Psoas muscle (tissue), 7 donors: ENCODE measurements at regions not wholly inside any gene's neighbourhood (a gene's known extent, or its start where the extent isn't known, plus 50 kb on each side); places are given as distances from the start of the nearest gene placed in this dataset.
A peak's percentile ranks its signal among the peaks of the same experiment; 100 is the strongest.

Experiments
- ATAC-seq, 4 donors: fragments of 200-7000 bp; cut with Tn5 transposase; one replicate each; pipeline ENCODE4 v1.9.1; 2020; ENCODE audit warnings: moderate library complexity in 3 of 4, mild to moderate bottlenecking in 2 of 4
- DNase-seq, 2 donors: peaks; one replicate each; pipeline ENCODE4 v3.0.0-alpha.2; 2020
- H3K27ac ChIP-seq: fragments of 200-600 bp; one replicate; pipeline ENCODE4 v1.8.0; 2022
- H3K27me3 ChIP-seq, 3 donors: fragments of 200-600 bp in 1 of 3; one replicate each; pipeline versions ENCODE4 v1.6.1 to v1.8.0; 2013 to 2022; ENCODE audit warnings: low read length in 2 of 3, mild to moderate bottlenecking in 2 of 3, moderate library complexity in 1 of 3; ENCODE audit not compliant: insufficient read depth in 3 of 3
- H3K36me3 ChIP-seq, 2 donors: fragments of 200-600 bp in 1 of 2; one replicate each; pipeline versions ENCODE4 v1.6.1 to v1.8.0; 2013 to 2022; ENCODE audit warnings: low read depth in 1 of 2, mild to moderate bottlenecking in 1 of 2, moderate library complexity in 1 of 2; ENCODE audit not compliant: insufficient read depth in 1 of 2
- H3K4me1 ChIP-seq: fragments of 200-600 bp; one replicate; pipeline ENCODE4 v1.8.0; 2022
- H3K4me3 ChIP-seq: fragments of 200-600 bp; one replicate; pipeline ENCODE4 v1.8.0; 2022; ENCODE audit warnings: mild to moderate bottlenecking
- H3K9me3 ChIP-seq: fragments of 200-600 bp; one replicate; pipeline ENCODE4 v1.8.0; 2022
- WGBS, 3 donors: extraction: QIAGEN DNeasy Blood & Tissue Kit; methylation state at CpG; one replicate each; pipeline versions ENCODE4 v1.1.6 to v1.1.7; 2013; 5-methylcytosine and 5-hydroxymethylcytosine counted together
- intact Hi-C, 2 donors: fragments of 100-400 bp; cut with DNase I; formaldehyde crosslinking; loops; one replicate each; pipeline versions ENCODE4 v1.11.0 to v1.14.2; 2022
- TF ChIP-seq, protein P1 (sequence below): fragments of 200-600 bp; IDR thresholded peaks from one replicate; pipeline ENCODE4 v1.8.0; 2022; ENCODE audit warnings: antibody characterized with exemption
- donor health status: healthy with polysubstance abuse.
- donor health status: DM: no; HTN: no; CAD: no; lungs with moderate emphysema.
- donor health status: Bipolar disorder and iron deficiency.
- donor health status: healthy.
- donor health status: DM: yes; HTN: yes; CAD: no.
- donor health status: DM: no; HTN: no; CAD: no.
- donor health status: DM: yes; HTN: yes; CAD: no.

DNA sequence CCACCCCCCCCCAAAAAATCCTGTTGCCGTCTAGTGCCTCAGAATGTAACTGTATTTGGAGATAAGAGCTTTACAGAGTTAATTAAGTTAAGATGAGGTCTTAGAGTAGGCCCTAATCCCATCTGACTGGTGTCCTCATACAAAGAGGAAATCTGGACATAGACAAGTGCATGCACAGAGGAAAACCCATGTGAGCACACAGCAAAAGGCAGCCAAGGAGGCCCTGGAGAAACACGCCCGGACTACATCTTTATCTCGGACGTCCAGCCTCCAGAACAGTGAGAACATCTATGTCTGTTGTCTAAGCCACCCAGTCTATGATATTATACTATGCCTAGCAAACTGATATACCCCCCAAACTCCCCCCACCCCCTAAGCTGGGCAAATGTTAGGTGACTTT is 193.8 kb downstream of the KATNAL1 start:
- H3K4me3 ChIP-seq, result no peak overlapping the region
- DNase-seq, result no peak
- peaks cover 12% of the 10 kb centered on the region for H3K4me1 ChIP-seq
- intact Hi-C loops, result loop anchor here (2.0 to 10.0 kb wide), 4 partner anchors 261 to 519 kb away; partner anchors contain the start of genes UBL3 (in 2 of the 2) and SLC7A1 (in 1 of the 2)
- TF ChIP-seq, protein P1, sequence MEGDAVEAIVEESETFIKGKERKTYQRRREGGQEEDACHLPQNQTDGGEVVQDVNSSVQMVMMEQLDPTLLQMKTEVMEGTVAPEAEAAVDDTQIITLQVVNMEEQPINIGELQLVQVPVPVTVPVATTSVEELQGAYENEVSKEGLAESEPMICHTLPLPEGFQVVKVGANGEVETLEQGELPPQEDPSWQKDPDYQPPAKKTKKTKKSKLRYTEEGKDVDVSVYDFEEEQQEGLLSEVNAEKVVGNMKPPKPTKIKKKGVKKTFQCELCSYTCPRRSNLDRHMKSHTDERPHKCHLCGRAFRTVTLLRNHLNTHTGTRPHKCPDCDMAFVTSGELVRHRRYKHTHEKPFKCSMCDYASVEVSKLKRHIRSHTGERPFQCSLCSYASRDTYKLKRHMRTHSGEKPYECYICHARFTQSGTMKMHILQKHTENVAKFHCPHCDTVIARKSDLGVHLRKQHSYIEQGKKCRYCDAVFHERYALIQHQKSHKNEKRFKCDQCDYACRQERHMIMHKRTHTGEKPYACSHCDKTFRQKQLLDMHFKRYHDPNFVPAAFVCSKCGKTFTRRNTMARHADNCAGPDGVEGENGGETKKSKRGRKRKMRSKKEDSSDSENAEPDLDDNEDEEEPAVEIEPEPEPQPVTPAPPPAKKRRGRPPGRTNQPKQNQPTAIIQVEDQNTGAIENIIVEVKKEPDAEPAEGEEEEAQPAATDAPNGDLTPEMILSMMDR, result no peak
- no peaks in the 10 kb centered on the region for H3K36me3 ChIP-seq
- no peak for ATAC-seq
- 68 to 91% (median 72%) methylated on average over 5 of the region's 5 CpGs for WGBS, 3 donors
- no peaks in the 10 kb centered on the region for H3K27me3 ChIP-seq
- H3K9me3 ChIP-seq, result no peaks in the 10 kb centered on the region
- peak overlapping the region; percentile 41 for H3K27ac ChIP-seq

DNA sequence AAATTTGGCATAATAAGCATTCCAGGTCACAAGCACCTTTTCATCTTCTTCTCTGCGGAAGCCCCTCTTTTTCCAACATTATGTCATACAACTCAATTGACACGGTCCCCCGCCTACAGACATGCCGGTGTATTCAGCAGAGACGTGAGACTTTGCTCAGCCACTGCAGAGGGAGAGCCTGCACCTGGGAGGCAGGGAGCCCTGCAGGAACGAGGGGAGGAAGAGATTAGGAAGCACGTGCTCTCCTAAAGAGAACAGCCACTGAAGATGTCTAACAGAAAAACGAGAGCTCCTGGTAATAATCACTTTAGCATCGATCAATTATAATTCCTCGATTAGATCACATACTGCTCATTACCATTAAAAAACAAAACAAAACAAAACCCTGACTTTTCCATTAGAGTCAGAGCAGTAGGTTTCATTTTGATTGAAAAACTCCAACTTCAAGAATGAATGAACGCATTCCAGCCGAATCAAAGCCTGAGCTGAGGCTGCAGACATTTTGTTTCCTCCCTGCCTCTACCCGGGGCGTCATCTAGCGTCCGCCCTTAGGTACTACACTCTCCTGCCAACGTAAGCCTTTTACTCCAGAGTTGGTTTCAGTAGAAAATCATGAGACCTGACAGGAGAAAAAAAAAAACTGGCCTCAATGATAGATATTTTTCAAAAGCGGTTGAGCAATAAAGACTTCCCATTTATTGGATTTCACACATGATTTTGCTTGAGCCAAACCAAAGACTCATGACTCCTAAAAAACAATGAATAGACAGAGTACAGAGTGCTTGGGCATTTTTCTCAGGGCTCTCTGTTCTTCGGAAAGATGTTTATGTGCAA is 194.5 kb downstream of the KATNAL1 start:
- peak; percentile 76 to 89 for DNase-seq
- TF ChIP-seq, protein P1, result peak; percentile 98
- ATAC-seq, result peak; percentile 76 to 84 (median 81)
- 20 to 24% (median 21%) methylated on average over 19 of the region's 19 CpGs for WGBS, 3 donors
- H3K27me3 ChIP-seq, result no peaks in the 10 kb centered on the region
- no peaks in the 10 kb centered on the region for H3K9me3 ChIP-seq
- intact Hi-C loops, result loop anchor here (2.0 to 10.0 kb wide), 4 partner anchors 261 to 518 kb away; partner anchors contain the start of genes UBL3 (in 2 of the 2) and SLC7A1 (in 1 of the 2)
- H3K27ac ChIP-seq, result peak overlapping the region; percentile 41
- H3K4me1 ChIP-seq, result peaks cover 12% of the 10 kb centered on the region
- H3K36me3 ChIP-seq, result no peaks in the 10 kb centered on the region
- peak overlapping the region; percentile 43 for H3K4me3 ChIP-seq

DNA sequence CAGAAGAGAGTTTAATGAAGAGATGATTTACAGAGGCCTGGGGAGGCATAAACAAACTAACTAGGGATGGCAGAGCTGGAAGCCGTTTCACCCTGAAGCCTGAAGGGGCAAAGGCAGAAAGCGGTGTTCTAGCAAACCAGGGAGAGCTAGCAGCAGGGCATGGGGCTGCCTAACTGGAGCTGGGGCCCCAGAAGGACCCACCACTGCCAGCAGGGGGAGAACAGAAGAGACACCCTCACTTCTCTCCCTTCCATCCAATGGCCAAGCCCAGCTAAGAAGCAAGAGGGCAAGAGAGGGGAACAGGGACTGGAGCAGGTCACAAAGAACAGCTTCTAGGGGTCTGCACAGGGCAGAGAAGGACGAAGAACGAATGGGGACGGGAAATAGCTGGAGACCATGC is 195.5 kb downstream of the KATNAL1 start:
- Histone ChIP-seq H3K27me3 (no peaks in the 10 kb centered on the region), H3K4me3 (no peak overlapping the region), H3K27ac (no peak overlapping the region), H3K4me1 (peaks cover 12% of the 10 kb centered on the region), H3K36me3 (no peaks in the 10 kb centered on the region), H3K9me3 (no peaks in the 10 kb centered on the region)
- DNase-seq (no peak), ATAC-seq (no peak)
- TF ChIP-seq, protein P1, result no peak
- WGBS, 3 donors, result 91 to 95% (median 93%) methylated on average over 5 of the region's 5 CpGs
- intact Hi-C loops, result loop anchor here (2.0 to 10.0 kb wide), 5 partner anchors 260 to 605 kb away; partner anchors contain the start of genes UBL3 (in 2 of the 2) and SLC7A1 (in 1 of the 2)

DNA sequence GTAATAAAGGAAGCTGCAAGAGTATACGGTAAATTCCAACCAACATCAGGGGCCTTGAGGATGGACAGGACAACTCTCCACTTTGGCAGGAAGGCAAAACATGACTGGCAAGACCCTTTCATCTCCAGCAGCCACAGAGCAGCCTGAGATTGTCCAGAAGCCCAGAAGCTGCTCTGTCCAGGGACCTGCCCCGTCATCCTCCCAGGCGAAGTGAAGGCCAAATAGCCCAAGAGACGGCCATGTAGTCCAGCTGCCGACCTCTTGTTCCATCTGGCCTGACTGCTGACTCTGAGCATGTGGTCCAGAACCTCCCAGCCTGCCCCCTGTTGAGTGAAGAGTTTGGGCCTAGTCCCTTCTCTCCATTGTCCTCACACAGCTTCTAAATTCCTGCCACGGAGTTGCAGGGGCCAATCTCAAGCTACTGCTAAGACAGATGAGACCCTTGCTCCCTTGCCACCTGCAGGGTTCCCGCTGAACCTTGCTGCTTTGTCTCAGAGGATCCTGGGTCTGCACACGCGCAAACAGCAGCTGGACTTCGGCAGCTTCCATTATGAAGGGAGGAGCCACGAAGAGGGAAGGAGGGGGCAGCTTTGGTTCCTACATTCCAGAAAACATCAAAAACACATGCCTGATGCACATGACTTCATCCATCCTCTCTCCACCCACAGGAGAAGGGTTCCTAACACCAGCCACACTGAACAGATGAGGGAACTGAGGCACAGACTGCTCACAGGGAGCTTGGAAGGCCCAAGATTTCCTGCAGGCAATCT is 196.9 kb downstream of the KATNAL1 start:
- Histone ChIP-seq H3K4me3 (no peak overlapping the region), H3K36me3 (no peaks in the 10 kb centered on the region), H3K9me3 (no peaks in the 10 kb centered on the region), H3K27me3 (no peaks in the 10 kb centered on the region), H3K27ac (no peak overlapping the region), H3K4me1 (peaks cover 8% of the 10 kb centered on the region)
- no peak for ATAC-seq
- DNase-seq, result no peak
- intact Hi-C loops, result loop anchor here (2.0 to 10.0 kb wide), 4 partner anchors 258 to 604 kb away; partner anchors contain the start of genes SLC7A1 (in 1 of the 2) and UBL3 (in 1 of the 2)
- TF ChIP-seq, protein P1, result no peak
- 59 to 66% (median 66%) methylated on average over 11 of the region's 11 CpGs for WGBS, 3 donors
